HG03520 (cell line): ENCODE measurements at regions not wholly inside any gene's neighbourhood (a gene's known extent, or its start where the extent isn't known, plus 50 kb on each side); places are given as distances from the start of the nearest gene placed in this dataset.
"Not testable (repeated sequence)": the region's sequence is repeated elsewhere in the genome, so short reads cannot be mapped to it uniquely, and the experiment has no call there.

ENCODE experiments used
- ATAC-seq: cut with Tn5 transposase; IDR thresholded peaks from one replicate; pipeline ENCODE4 v1.9.1; 2021; ENCODE audit warnings: mild to moderate bottlenecking, moderate library complexity; ENCODE audit not compliant: unreplicated experiment

- ATAC-seq: not testable (repeated sequence)
These were observed 51.3 kb upstream of the RIOK2 start for GRCh38 chr5:97234380-97234779.

DNA sequence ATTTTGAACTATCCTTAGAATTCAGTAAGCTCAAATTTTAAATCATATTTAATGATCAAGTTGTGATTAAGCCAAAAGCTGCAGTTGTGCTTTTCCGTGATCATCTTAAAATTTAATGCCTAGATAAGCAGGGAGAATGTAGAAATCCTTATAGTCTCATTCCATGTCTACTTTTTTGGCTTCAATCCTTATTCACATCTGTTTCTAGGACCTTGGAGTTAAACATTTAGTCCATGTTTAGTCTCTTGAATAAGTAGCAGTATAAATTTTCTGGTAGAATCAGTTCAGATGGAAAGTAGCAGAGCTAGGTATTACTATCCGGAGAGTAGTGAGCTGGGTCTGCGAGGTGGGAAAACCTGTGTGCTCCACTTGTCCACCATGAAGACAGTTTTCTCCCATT lies 59.3 kb upstream of the RIOK2 start:
- ATAC-seq: no peak

GRCh38 chr5:97243353-97243752 lies 60.3 kb upstream of the RIOK2 start:
- no peak for ATAC-seq

DNA sequence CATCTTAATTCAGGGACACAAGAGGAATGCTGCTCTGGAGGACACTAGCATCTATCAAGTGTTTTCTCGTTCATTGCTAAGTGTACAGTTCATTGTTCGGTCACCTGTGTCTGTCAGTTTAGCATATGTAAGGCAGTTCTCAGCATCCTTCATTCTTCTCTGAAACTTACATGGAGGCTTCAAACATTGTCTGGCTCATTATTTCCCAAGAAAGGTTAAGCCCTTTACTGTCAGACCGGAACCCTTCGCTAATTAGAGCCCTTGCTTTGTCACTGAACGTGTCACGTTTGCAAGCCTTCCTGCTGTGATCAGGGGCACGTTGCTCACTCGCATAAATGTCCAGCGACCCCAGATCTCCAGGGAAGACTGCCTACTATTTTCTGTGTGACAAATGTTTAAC lies 62.3 kb upstream of the RIOK2 start:
- no peak for ATAC-seq

DNA sequence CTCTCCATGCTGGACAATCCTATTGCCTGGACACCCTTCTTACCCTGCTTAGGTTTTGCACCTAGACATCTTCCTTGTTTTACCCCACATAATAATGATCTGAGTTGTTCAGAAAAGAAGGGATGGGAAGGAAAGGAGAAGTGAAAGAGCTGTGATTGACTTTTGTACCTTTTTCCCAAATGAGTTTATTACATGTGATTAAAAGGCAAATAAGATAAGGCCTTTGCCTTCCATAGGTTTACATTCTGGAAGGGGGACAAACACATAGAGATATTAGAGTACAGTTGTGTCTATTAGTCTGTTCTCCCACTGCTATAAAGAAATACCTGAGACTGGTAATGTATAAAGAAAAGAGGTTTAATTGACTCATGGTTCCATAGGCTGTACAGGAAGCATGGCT lies 67.1 kb upstream of the RIOK2 start:
- ATAC-seq: no peak

DNA sequence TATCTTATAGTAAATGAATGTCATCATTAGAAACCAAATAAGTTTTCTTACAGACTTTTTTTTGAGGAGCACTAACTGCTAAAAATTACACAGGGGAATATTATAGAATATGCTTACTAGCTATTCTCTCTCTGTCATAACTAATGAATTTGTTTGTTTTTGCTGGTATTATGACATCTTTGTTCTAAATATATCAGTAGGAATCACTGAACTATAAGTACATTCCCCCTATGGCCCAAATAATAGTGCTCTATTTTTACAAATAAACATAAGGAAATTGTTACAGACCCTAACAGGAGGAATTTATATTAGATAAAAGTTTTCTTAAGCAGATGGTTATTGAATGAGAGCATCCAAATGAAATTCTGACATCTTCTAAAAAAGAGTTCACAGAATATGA lies 83.0 kb upstream of the RIOK2 start:
- no peak for ATAC-seq

- no peak for ATAC-seq
These were observed 83.5 kb upstream of the RIOK2 start for GRCh38 chr5:97266576-97266975.

DNA sequence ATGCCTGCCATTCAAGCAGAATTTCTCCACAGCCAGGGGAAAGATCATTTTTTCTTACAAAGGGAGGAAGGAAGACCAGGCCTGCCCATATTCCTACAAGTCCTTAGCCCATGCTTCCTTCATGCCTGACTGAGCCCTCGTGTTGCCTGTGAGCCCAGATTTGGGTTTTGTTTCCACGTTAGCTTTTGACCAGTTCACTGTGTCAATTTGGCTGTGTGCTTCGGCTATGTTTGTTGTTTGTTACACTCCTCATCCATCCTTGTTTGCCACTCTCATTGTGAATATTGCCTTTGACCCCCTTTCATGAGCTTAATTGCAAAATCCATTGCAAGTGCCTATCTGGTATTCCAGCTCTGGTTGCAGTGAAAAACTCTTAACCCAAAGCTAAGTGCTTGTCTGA lies 84.7 kb upstream of the RIOK2 start:
- ATAC-seq: no peak

DNA sequence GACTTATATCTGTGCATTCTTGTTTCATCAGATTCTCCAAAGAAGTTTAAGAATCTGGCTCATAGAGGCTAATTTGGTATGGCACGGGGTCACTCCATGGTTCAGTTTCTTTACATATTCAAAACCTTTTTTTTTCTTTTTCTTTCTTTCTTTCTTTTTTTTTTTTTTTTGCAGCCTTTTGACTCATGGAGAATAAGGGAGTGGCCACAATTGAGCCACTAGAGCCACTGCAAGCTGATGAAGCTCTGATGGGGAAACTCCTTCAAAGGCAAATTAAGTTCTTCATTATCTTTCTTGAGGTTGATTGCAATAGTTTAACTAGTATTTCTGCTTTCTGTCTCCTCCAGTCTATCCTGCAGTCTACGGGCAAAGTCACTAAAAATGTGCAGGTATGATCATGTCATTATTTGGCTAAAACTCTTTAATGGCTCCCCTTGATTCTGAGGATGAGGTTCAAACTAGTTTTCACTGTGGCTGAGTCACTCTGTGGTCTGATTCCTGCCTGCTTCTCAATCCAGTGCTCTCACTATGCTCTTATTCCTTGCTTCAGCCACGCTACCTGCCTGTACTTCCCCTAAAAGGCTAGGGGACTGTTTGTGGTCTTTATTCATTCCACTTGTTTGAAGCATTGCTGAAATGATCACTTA lies 93.5 kb upstream of the RIOK2 start:
- no peak for ATAC-seq

DNA sequence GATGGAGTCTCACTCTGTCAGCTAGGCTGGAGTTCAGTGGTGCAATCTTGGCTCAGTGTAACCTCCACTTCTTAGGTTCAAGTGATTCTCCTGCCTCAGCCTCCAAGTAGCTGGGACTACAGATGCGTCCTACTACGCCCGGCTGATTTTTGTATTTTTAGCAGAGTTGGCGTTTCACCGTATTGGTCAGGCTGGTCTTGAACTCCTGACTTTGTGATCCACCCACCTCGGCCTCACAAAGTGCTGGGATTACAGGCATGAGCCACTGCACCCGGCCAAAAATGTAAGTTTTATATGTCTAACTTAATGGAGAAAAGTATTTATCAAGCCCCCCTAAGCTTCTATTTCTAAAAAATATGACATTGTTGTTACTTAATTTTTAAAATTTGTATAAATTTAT lies 98.2 kb upstream of the RIOK2 start:
- ATAC-seq: no peak

GRCh38 chr5:97297063-97297703 lies 114.1 kb upstream of the RIOK2 start:
- peak; percentile 98 for ATAC-seq

GRCh38 chr5:97297704-97298091 lies 114.7 kb upstream of the RIOK2 start:
- peak; percentile 26 for ATAC-seq

- ATAC-seq: not testable (repeated sequence)
These were observed 118.1 kb upstream of the RIOK2 start for GRCh38 chr5:97301181-97301580.

- ATAC-seq: no peak
These were observed 155.7 kb upstream of the RIOK2 start for GRCh38 chr5:97338729-97339128.

GRCh38 chr5:97355775-97356174 lies 172.7 kb upstream of the RIOK2 start:
- peak; percentile 97 for ATAC-seq

DNA sequence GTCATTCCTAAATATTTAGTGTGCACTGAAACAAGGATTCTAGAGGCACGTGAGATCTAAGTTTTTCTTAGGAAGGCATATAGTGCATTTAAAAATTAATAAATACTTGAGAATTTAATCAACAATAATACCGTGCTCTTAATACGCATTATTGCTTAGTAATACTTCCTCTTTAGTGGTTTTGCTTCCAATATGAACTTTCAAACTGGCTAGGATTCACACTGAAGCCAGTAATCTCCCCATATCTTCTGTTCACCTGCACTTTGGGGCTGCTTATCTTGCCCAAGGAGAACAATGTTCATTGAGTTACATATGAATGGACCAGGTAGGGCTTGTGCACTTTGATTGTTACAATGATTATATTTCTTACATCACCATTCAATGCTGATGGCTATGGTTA lies 180.5 kb upstream of the RIOK2 start:
- no peak for ATAC-seq

DNA sequence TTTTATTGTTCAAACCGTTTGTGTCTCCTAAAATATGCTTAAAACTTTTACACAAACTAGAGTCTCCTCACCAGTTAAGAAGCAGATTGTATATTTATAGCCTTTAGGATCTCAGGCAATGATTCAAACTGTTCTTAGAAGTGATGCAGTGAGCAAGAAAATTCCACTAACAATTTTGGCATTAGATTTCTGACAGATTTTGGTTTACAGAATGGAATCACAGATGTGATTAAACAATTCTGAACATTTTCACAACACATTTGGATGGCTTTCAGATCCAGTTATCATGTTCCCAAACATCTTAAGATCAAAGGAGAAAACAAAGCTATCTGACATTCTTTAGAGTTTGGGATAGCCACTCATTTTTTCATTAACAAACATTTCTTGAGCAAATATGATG lies 181.7 kb upstream of the RIOK2 start:
- no peak for ATAC-seq

DNA sequence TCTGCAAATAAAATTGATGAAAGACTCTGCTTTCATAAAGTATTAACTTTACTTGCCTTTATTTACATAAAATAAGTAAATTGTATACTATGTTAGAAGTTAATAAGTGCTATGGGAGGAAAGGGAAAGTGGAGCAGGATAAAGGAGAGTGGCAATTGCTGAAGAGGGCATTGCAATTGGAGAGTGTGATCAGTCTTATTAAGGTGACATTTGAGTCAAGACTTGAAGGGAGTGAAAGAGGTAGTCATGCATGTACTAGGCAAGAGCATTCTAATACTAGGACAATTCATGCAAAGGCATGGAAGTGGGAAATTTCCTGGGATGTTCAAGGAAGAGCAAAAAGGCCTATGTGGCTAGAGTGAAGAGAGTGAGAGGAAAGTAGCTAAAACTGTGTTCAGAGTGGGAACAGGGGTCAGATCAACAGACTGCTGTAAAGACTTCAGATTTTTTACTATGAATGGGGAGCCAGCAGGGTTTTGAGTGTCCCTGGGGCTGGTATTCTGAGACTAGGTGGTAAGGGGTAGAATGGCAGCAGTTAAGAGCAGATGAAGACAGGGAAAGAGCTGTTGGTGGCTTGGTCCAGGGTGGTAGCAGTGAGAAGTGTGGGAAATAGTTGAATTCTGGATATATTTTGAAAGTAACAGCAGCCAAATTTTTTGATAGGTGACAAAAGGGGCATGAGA lies 182.3 kb upstream of the RIOK2 start:
- no peak for ATAC-seq

GRCh38 chr5:97365918-97366317 lies 182.9 kb upstream of the RIOK2 start:
- no peak for ATAC-seq

- ATAC-seq: no peak
These were observed 192.9 kb upstream of the RIOK2 start for GRCh38 chr5:97375959-97376358.

DNA sequence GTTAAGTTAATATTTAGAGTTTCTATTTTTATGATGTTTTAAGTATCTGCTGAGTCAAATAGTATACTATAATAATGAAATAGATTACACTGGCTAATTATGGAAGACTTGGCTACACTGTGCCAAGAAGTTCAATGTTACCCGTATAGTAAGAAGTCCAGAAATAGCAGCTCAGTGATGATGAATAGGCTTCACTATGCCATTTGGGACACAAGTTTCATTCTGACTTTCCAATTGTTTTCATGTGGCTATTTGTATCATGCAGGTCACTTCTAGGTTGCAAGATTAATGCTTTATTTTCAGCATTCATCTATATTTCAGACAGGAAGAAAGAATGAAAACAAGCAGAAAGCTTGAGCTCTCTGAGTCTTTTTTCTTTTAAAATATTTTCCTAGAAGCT lies 194.5 kb upstream of the RIOK2 start:
- no peak for ATAC-seq

DNA sequence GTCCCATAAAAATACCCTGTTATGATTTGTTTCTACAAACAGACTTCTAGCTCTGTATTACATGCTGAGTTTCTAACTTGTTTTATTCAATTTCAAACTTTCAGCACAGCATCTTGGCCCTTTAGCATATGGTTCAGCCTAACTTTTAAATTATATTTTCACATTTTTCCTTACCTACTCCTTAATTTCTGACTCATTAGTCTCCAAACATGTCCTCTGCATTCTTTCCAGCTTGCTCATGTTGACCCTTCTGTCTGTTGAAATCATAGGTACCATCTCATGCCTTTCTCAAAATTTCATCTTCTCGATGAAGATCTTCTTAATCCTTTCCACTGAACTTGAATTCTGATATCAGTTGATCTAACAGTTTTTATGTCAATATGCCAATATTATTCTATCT lies 200.9 kb upstream of the RIOK2 start:
- no peak for ATAC-seq
